HUES6 (cell line): ENCODE measurements at regions not wholly inside any gene's neighbourhood (a gene's known extent, or its start where the extent isn't known, plus 50 kb on each side); places are given as distances from the start of the nearest gene placed in this dataset.
"Not testable (repeated sequence)": the region's sequence is repeated elsewhere in the genome, so short reads cannot be mapped to it uniquely, and the experiment has no call there.

Experiments
- H3K27ac ChIP-seq: 2 replicates; pipeline ENCODE4 v1.7.0; 2013; ENCODE audit warnings: low read depth, mild to moderate bottlenecking, low read length, inconsistent platforms
- H3K27me3 ChIP-seq: 2 replicates; pipeline ENCODE4 v1.6.1; 2013; ENCODE audit warnings: low read length; ENCODE audit not compliant: control insufficient read depth, insufficient read depth
- H3K36me3 ChIP-seq: 2 replicates; pipeline ENCODE4 v1.6.1; 2013; ENCODE audit warnings: low read length; ENCODE audit not compliant: control insufficient read depth, insufficient read depth
- H3K4me1 ChIP-seq: 2 replicates; pipeline ENCODE4 v1.6.1; 2013; ENCODE audit warnings: low read length; ENCODE audit not compliant: control insufficient read depth, insufficient read depth
- H3K4me3 ChIP-seq: 2 replicates; pipeline ENCODE4 v1.5.1; 2013; ENCODE audit warnings: low read depth, low read length
- H3K9ac ChIP-seq: one replicate; pipeline ENCODE4 v1.6.1; 2013; ENCODE audit warnings: mild to moderate bottlenecking, low read length
- H3K9me3 ChIP-seq: 2 replicates; pipeline ENCODE4 v1.6.1; 2013; ENCODE audit warnings: low read depth, low read length; ENCODE audit not compliant: control insufficient read depth, insufficient read depth

GRCh38 chr1:55774446-55774845 is 559.3 kb upstream of the USP24 start:
- H3K4me1 ChIP-seq: no peaks in the 10 kb centered on the region
- no peaks in the 10 kb centered on the region for H3K9me3 ChIP-seq
- no peaks in the 10 kb centered on the region for H3K36me3 ChIP-seq
- no peak overlapping the region for H3K4me3 ChIP-seq
- no peak overlapping the region for H3K27ac ChIP-seq
- no peaks in the 10 kb centered on the region for H3K27me3 ChIP-seq
- no peak overlapping the region for H3K9ac ChIP-seq

GRCh38 chr1:55773211-55773940 is 558.2 kb upstream of the USP24 start:
- Histone ChIP-seq H3K27ac (no peak overlapping the region), H3K4me3 (no peak overlapping the region), H3K27me3 (no peaks in the 10 kb centered on the region), H3K9me3 (no peaks in the 10 kb centered on the region), H3K9ac (no peak overlapping the region), H3K36me3 (no peaks in the 10 kb centered on the region), H3K4me1 (no peaks in the 10 kb centered on the region)

GRCh38 chr1:55768327-55768952 is 553.3 kb upstream of the USP24 start:
- Histone ChIP-seq H3K27me3 (no peaks in the 10 kb centered on the region), H3K9me3 (no peaks in the 10 kb centered on the region), H3K4me3 (no peak overlapping the region)

GRCh38 chr1:55767171-55767570 is 552.0 kb upstream of the USP24 start:
- H3K27ac ChIP-seq: no peak overlapping the region
- H3K9ac ChIP-seq: no peak overlapping the region
- H3K36me3 ChIP-seq: no peaks in the 10 kb centered on the region
- no peak overlapping the region for H3K4me3 ChIP-seq
- H3K27me3 ChIP-seq: no peaks in the 10 kb centered on the region
- no peaks in the 10 kb centered on the region; the same call in 1 of the 2 replicates for H3K4me1 ChIP-seq
- no peaks in the 10 kb centered on the region for H3K9me3 ChIP-seq

More at GRCh38 chr1:55768327-55768952, 553.3 kb upstream of the USP24 start:
- H3K9ac ChIP-seq: no peak overlapping the region
- H3K36me3 ChIP-seq: no peaks in the 10 kb centered on the region
- no peaks in the 10 kb centered on the region; the same call in 1 of the 2 replicates for H3K4me1 ChIP-seq
- no peak overlapping the region for H3K27ac ChIP-seq

GRCh38 chr1:55765505-55765904 is 550.3 kb upstream of the USP24 start:
- not testable (repeated sequence) for H3K27me3 ChIP-seq, H3K9me3 ChIP-seq, H3K4me1 ChIP-seq, H3K36me3 ChIP-seq, H3K9ac ChIP-seq, H3K4me3 ChIP-seq, H3K27ac ChIP-seq

GRCh38 chr1:55751776-55752175 is 536.6 kb upstream of the USP24 start:
- H3K9me3 ChIP-seq: peaks cover 2% of the 10 kb centered on the region; the same call in 1 of the 2 replicates
- no peaks in the 10 kb centered on the region for H3K27me3 ChIP-seq
- no peaks in the 10 kb centered on the region for H3K4me1 ChIP-seq
- H3K27ac ChIP-seq: no peak overlapping the region
- no peaks in the 10 kb centered on the region for H3K36me3 ChIP-seq
- no peak overlapping the region for H3K4me3 ChIP-seq
- no peak overlapping the region for H3K9ac ChIP-seq

- H3K9me3 ChIP-seq: peaks cover 6% of the 10 kb centered on the region
- H3K9ac ChIP-seq: no peak overlapping the region
- no peaks in the 10 kb centered on the region for H3K4me1 ChIP-seq
- no peaks in the 10 kb centered on the region for H3K36me3 ChIP-seq
- no peak overlapping the region for H3K27ac ChIP-seq
- H3K4me3 ChIP-seq: no peak overlapping the region
- H3K27me3 ChIP-seq: no peaks in the 10 kb centered on the region
Measured at GRCh38 chr1:55750628-55750995, 535.4 kb upstream of the USP24 start.

- H3K9me3 ChIP-seq: peaks cover 6% of the 10 kb centered on the region
- no peaks in the 10 kb centered on the region for H3K36me3 ChIP-seq
Measured at GRCh38 chr1:55749975-55750627, 534.9 kb upstream of the USP24 start.

GRCh38 chr1:55747408-55747841 is 532.3 kb upstream of the USP24 start:
- no peak overlapping the region for H3K9ac ChIP-seq
- H3K4me3 ChIP-seq: no peak overlapping the region
- no peaks in the 10 kb centered on the region for H3K4me1 ChIP-seq
- peaks cover 6% of the 10 kb centered on the region for H3K9me3 ChIP-seq
- H3K27ac ChIP-seq: no peak overlapping the region
- no peaks in the 10 kb centered on the region for H3K27me3 ChIP-seq
- H3K36me3 ChIP-seq: no peaks in the 10 kb centered on the region

More at GRCh38 chr1:55749975-55750627, 534.9 kb upstream of the USP24 start:
- no peaks in the 10 kb centered on the region for H3K4me1 ChIP-seq
- H3K27me3 ChIP-seq: no peaks in the 10 kb centered on the region
- H3K4me3 ChIP-seq: no peak overlapping the region
- H3K27ac ChIP-seq: no peak overlapping the region
- H3K9ac ChIP-seq: no peak overlapping the region

- Histone ChIP-seq H3K27ac (no peak overlapping the region), H3K4me1 (peaks cover 6% of the 10 kb centered on the region), H3K4me3 (no peak overlapping the region), H3K9me3 (peaks cover 6% of the 10 kb centered on the region), H3K27me3 (no peaks in the 10 kb centered on the region), H3K36me3 (no peaks in the 10 kb centered on the region), H3K9ac (no peak overlapping the region)
Measured at GRCh38 chr1:55746710-55747109, 531.5 kb upstream of the USP24 start.

GRCh38 chr1:55741516-55741915 is 526.4 kb upstream of the USP24 start:
- no peaks in the 10 kb centered on the region for H3K36me3 ChIP-seq
- H3K9me3 ChIP-seq: peaks cover 4% of the 10 kb centered on the region; the same call in 1 of the 2 replicates

More at GRCh38 chr1:55741516-55741915, 526.4 kb upstream of the USP24 start:
- H3K27ac ChIP-seq: no peak overlapping the region
- H3K4me3 ChIP-seq: no peak overlapping the region
- no peak overlapping the region for H3K9ac ChIP-seq
- H3K4me1 ChIP-seq: peaks cover 9% of the 10 kb centered on the region
- no peaks in the 10 kb centered on the region for H3K27me3 ChIP-seq
